Ramos (cell line): ENCODE measurements at regions not wholly inside any gene's neighbourhood (a gene's known extent, or its start where the extent isn't known, plus 50 kb on each side); places are given as distances from the start of the nearest gene placed in this dataset.
"Not testable (repeated sequence)": the region's sequence is repeated elsewhere in the genome, so short reads cannot be mapped to it uniquely, and the experiment has no call there.

ENCODE experiments used
- in situ Hi-C: fragments of 300-500 bp; cut with MboI; formaldehyde crosslinking; loops from one replicate; pipeline ENCODE4 v1.14.3; 2022; ENCODE audit warnings: low sequenced_read_pairs; ENCODE audit not compliant: unreplicated experiment

DNA sequence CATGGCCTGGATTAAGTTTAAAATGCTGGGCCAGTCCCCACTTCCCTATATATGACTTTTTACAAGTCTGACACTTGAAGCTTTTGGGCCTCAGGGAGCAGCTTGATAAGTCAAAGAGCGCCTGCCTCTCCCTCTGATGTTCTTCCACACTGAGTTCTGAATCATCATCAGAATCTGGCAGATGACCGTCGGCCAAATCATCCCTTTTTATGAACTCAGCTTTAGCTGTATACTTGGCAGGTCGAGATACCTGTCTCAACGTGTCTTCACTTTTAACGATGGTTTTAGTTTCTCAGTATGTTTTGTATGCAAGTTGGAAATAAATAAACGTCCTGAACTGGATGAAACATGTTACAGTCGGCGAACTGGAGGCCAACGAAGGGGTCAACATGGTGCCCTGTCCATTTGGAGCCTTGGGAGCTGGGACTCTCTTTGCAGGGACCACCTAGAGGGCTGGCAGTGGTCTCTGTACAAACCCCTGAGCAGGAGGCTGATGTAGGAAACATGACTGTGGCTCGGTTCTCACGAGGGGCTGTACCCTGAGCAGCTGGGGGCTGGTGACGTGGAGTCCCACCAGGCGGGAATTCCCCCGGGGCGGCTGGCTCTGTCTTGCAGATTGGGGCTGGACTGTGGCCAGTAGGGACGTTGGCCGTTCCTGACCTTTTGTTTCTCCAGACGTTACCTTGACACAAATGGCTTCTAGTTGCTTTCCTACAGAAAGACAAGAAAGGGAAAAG, 192.2 kb upstream of the PRKX start:
- in situ Hi-C loops = not testable (repeated sequence)

DNA sequence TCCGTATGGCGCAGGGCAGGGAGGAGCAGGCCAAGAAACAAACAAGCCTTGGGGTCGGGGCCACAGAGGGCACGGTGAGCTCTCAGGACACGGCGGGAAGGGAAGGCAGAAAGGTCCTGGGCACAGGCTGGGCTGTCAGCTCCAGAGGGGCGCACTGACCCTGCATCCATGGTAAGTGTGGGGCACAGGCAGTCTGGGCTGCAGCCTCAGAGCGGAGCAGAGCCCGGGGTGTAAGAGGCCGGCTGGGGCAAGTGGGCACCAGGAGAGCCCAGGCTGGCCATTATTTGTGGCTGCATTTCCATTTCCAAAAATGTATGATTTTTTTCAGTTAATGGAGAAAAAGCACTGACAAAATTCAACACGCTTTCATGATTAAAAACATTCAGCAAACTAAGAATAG, 188.8 kb upstream of the PRKX start:
- in situ Hi-C loops = not testable (repeated sequence)

DNA sequence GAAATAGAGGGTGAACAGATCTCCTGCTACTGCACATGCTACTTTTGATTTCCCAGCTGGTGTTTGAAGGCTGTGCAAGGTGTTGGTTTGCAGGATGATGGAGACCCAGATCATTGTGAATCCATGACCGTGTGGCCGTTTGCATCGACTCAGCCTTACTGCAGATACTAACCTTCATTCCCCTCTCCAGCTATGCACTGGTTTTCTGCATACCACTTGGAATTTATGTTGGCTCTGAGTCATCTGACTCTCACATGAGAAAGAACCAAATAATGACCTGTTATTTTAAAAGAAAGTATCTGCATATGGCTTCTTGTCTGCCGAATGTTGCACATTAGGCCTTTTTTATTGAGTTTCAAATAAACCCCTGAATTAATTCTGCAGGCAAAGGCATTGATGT, 183.3 kb upstream of the PRKX start:
- in situ Hi-C loops = not testable (repeated sequence)

DNA sequence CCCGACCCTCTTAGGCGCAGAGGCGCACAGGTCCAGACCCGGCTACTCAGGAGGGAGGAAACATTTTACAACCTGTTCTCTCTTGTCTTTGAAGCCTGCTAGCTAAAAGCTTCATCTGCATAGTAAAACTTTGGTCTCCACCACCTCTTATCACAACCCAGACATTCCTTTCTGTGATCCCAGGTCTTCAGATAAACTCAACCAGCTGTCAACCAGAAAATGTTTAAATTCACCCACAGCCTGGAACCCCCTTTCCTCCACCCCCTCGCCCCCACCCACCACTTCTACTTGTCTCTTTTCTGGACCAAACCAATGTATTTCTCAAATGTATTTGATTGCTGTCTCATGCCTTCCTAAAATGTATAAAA, 169.1 kb upstream of the PRKX start:
- in situ Hi-C loops = not testable (repeated sequence)

DNA sequence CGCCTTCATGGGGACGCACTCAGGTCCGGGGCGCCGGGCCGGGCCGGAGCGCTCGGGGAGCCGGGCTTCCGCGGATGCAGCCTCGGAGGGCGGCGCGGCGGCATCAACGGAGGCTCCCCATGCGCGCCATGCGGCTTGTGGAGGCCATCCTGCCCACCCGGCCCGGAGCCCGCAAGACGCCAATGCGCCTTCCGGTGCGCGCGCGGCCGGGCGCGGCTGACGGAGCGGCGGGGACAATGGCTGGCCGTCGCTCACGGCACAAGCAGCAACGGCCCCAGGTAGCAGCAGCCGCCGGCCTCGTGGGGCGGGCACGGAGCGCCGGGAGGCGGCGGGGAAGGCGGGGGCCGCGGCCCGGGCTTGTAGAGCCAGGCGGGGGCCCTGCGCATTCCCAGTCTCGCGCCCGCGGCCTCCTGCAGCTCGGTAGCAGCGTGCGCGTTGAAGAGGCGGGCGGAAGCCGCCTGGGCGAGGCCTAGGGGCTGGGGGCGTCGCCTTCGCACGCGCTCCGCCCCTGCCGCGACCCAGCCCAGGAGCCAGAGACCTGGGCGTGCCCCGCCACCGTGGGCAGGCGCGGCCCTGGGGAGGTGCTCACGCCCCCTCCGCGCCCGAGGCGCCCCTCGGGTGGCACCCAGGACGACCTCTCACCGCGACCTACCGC, 168.6 kb upstream of the PRKX start:
- in situ Hi-C loops = not testable (repeated sequence)

DNA sequence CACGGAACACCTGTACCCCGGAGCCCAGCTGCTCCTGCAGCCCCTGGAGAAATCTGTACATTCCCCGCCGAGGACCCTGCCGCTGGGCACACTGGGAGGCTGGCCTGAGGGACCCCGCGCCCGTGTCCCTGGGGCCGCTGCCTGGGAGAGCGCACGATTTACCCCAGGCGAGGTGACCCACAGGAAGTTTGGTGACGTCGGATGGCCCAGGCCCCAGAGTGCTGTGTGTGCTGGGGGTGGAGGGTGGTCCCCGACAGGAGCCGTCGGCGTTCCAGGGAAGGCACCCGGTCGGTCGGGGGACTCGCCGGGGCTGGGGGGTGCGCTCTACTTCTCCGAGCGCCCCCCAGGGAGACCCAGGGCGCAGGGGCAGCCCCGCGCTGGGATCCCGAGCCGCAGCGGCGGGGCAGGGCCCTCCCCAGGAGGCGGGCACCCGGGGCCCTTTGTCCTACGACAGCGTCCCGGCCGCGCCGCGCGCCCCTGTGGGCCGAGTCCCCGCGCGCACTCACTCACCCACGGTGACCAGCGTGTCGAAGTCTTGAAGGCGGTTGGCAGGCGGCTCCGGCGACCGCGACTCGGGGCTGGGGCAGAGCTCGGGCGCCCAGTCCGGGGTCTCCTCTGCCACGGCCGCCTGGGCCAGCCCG, 167.9 kb upstream of the PRKX start:
- in situ Hi-C loops = not testable (repeated sequence)

DNA sequence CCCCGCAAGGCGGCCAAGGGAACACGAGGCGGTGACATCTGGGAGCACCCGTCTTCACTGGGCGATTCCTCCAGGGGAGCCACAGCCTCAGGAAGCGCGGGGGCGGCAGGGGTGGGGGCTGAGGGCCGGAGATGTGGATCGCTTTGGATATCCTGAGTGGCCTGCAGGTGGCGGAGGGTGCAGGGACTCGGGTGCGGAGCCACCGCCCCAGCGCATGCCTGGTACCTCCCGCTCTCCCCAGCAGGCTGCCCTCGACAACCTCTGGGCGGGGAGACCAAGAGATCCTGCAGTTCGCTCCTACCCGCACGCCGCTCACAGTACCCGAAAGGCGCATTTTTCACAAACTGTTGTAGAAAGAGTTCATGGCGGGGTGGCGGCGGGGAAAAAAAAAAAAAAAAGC, 162.9 kb upstream of the PRKX start:
- in situ Hi-C loops = not testable (repeated sequence)

DNA sequence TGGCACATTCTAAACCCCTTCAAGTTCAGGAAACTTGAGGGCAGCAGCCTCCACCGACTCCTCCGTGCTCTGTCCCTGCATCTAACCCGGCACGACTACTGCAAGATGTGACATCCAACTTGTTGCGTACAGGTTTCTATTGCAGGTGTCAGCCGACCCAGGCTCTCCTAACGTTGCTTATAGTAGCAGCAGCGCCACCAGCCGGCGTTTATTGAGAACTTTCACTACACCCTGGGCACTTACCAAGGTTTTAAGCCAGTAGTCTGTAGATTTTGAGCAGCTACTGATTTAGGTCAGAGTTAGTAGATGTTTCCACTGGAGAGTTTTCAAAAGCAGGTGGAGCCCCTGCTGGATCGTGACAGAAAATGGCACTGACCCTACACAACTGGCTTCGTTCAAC, 162.2 kb upstream of the PRKX start:
- in situ Hi-C loops = not testable (repeated sequence)

DNA sequence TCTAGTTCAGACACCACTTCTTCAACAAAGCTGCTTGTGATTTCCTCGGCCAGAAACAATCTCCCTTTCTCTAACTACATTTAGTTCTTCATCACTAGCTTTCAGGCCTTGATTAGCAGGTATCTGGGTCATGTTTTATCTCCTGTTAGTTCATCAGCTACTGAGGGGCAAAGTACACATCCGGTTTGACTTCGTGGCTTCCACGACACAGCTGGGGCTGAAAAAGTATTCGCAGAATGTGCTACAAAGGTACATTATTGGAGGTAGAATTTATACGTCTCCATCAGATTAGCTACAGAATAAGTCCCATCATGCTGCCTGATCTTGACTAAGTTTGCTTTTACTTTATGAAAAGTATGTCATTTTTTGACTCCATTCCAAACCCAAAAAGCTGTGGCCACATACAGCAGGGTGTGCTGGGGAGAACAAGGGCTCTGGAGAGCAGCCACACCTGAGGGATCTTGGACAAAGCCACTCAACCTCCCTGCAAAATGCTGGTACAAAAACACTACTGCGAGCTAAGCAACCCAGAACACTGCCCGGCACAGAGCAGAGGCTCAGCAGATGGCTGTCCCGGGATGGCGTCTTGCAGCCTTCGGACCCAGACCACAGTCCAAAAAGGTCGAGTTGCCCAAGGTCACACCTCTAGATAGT, 158.9 kb upstream of the PRKX start:
- in situ Hi-C loops = not testable (repeated sequence)

DNA sequence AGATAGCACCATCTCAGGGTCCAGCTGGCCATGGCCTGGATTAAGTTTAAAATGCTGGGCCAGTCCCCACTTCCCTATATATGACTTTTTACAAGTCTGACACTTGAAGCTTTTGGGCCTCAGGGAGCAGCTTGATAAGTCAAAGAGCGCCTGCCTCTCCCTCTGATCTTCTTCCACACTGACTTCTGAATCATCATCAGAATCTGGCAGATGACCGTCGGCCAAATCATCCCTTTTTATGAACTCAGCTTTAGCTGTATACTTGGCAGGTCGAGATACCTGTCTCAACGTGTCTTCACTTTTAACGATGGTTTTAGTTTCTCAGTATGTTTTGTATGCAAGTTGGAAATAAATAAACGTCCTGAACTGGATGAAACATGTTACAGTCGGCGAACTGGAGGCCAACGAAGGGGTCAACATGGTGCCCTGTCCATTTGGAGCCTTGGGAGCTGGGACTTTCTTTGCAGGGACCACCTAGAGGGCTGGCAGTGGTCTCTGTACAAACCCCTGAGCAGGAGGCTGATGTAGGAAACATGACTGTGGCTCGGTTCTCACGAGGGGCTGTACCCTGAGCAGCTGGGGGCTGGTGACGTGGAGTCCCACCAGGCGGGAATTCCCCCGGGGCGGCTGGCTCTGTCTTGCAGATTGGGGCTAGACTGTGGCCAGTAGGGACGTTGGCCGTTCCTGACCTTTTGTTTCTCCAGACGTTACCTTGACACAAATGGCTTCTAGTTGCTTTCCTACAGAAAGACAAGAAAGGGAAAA, 153.8 kb upstream of the PRKX start:
- in situ Hi-C loops = not testable (repeated sequence)

DNA sequence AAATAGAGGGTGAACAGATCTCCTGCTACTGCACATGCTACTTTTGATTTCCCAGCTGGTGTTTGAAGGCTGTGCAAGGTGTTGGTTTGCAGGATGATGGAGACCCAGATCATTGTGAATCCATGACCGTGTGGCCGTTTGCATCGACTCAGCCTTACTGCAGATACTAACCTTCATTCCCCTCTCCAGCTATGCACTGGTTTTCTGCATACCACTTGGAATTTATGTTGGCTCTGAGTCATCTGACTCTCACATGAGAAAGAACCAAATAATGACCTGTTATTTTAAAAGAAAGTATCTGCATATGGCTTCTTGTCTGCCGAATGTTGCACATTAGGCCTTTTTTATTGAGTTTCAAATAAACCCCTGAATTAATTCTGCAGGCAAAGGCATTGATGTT, 144.9 kb upstream of the PRKX start:
- in situ Hi-C loops = not testable (repeated sequence)

DNA sequence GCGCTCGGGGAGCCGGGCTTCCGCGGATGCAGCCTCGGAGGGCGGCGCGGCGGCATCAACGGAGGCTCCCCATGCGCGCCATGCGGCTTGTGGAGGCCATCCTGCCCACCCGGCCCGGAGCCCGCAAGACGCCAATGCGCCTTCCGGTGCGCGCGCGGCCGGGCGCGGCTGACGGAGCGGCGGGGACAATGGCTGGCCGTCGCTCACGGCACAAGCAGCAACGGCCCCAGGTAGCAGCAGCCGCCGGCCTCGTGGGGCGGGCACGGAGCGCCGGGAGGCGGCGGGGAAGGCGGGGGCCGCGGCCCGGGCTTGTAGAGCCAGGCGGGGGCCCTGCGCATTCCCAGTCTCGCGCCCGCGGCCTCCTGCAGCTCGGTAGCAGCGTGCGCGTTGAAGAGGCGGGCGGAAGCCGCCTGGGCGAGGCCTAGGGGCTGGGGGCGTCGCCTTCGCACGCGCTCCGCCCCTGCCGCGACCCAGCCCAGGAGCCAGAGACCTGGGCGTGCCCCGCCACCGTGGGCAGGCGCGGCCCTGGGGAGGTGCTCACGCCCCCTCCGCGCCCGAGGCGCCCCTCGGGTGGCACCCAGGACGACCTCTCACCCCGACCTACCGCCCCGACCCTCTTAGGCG, 130.2 kb upstream of the PRKX start:
- in situ Hi-C loops = not testable (repeated sequence)

DNA sequence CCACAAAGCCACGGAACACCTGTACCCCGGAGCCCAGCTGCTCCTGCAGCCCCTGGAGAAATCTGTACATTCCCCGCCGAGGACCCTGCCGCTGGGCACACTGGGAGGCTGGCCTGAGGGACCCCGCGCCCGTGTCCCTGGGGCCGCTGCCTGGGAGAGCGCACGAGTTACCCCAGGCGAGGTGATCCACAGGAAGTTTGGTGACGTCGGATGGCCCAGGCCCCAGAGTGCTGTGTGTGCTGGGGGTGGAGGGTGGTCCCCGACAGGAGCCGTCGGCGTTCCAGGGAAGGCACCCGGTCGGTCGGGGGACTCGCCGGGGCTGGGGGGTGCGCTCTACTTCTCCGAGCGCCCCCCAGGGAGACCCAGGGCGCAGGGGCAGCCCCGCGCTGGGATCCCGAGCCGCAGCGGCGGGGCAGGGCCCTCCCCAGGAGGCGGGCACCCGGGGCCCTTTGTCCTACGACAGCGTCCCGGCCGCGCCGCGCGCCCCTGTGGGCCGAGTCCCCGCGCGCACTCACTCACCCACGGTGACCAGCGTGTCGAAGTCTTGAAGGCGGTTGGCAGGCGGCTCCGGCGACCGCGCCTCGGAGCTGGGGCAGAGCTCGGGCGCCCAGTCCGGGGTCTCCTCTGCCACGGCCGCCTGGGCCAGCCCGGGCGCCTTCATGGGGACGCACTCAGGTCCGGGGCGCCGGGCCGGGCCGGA, 129.5 kb upstream of the PRKX start:
- in situ Hi-C loops = not testable (repeated sequence)

DNA sequence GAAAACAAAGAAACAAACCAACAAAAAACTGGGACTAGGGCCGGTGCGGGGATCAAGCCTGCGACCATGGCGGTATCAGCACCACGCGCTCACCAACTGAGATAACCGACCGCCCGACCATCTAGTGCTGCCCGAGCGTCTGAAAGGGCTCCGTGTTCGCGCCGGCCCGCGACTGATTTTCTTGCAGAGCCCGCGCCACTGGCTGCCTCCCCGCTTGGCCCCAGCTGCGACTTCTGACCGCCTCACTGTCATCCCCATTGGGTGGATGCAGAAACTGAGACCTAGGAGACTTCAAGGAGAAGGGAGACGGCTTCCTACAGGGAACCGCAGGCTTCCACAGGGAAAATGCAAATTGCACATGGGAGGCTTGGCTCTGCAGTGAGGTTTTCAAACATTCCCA, 125.3 kb upstream of the PRKX start:
- in situ Hi-C loops = not testable (repeated sequence)

DNA sequence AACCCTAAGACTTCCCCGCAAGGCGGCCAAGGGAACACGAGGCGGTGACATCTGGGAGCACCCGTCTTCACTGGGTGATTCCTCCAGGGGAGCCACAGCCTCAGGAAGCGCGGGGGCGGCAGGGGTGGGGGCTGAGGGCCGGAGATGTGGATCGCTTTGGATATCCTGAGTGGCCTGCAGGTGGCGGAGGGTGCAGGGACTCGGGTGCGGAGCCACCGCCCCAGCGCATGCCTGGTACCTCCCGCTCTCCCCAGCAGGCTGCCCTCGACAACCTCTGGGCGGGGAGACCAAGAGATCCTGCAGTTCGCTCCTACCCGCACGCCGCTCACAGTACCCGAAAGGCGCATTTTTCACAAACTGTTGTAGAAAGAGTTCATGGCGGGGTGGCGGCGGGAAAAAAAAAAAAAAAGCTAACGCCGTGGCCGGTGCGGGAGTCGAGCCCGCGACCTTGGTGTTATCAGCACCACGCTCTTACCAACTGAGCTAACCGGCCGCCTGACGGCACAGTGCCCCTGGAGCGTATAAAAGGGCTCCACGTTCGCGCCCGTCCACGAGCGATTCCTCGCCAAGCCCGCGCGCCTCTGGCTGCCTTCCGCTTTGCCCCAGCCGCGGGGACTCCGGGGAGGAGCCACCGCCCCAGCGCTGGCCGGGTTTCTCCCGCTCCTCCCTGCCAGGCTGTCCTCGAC, 124.7 kb upstream of the PRKX start:
- in situ Hi-C loops = not testable (repeated sequence)

DNA sequence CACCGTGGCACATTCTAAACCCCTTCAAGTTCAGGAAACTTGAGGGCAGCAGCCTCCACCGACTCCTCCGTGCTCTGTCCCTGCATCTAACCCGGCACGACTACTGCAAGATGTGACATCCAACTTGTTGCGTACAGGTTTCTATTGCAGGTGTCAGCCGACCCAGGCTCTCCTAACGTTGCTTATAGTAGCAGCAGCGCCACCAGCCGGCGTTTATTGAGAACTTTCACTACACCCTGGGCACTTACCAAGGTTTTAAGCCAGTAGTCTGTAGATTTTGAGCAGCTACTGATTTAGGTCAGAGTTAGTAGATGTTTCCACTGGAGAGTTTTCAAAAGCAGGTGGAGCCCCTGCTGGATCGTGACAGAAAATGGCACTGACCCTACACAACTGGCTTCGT, 123.8 kb upstream of the PRKX start:
- in situ Hi-C loops = not testable (repeated sequence)

DNA sequence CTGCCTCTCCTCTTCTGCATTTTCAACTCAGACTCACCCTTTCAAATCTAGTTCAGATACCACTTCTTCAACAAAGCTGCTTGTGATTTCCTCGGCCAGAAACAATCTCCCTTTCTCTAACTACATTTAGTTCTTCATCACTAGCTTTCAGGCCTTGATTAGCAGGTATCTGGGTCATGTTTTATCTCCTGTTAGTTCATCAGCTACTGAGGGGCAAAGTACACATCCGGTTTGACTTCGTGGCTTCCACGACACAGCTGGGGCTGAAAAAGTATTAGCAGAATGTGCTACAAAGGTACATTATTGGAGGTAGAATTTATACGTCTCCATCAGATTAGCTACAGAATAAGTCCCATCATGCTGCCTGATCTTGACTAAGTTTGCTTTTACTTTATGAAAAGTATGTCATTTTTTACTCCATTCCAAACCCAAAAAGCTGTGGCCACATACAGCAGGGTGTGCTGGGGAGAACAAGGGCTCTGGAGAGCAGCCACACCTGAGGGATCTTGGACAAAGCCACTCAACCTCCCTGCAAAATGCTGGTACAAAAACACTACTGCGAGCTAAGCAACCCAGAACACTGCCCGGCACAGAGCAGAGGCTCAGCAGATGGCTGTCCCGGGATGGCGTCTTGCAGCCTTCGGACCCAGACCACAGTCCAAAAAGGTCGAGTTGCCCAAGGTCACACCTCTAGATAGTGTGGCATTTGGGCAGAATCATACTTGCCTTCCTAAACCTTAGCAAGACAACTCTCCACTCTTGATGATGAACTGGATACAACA, 120.5 kb upstream of the PRKX start:
- in situ Hi-C loops = not testable (repeated sequence)

DNA sequence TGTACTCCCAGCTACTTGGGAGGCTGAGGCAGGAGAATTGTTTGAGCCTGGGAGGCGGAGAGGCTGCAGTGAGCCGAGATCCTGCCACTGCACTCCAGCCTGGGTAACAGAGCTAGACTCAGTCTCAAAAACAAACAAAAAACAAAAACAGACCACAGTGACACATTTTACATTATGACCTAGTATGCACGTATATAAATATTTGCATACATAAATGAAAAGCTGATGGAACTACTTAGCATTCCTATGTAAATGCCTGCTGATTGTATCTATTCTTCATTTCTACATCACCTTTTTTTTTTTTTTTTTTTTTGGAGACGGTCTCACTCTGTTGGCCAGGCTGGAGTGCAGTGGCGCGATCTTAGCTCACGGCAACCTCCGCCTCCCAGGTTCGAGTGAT, 116.6 kb upstream of the PRKX start:
- in situ Hi-C loops = not testable (repeated sequence)
